IMR-90 (cell line): ENCODE measurements at regions not wholly inside any gene's neighbourhood (a gene's known extent, or its start where the extent isn't known, plus 50 kb on each side); places are given as distances from the start of the nearest gene placed in this dataset.

Experiments
- ATAC-seq: fragments of 200-7000 bp; cut with Tn5 transposase; 2 replicates; pipeline ENCODE4 v1.9.1; 2020; ENCODE audit warnings: low read depth, mild to moderate bottlenecking, moderate library complexity
- BruUV-seq: library from RNA; stranded (reverse); fragments of 400-500 nt; replicated peaks from 2 replicates; lab custom pipeline; 2021; lab: Mats Ljungman, UMichigan
- CTCF ChIA-PET: fragments of 300-600 bp; formaldehyde crosslinking; extraction: SDS; loops from one replicate; lab custom pipeline; 2021; ENCODE audit warnings: antibody characterized with exemption; lab: Yijun Ruan, JAX
- POLR2A ChIA-PET: fragments of 300-600 bp; sonication (Branson Sonifier 250); formaldehyde crosslinking; loops from one replicate; lab custom pipeline; 2022; ENCODE audit warnings: antibody characterized with exemption; ENCODE audit not compliant: unreplicated experiment; lab: Charles Lee
- DNase-seq: peaks from one replicate; pipeline ENCODE4 v3.0.0; 2013
- H2AFZ ChIP-seq: replicated peaks from 2 replicates; pipeline ENCODE3; 2013; ENCODE audit warnings: low read length, mild to moderate bottlenecking; ENCODE audit not compliant: poor library complexity
- H2AK5ac ChIP-seq: 2 replicates; pipeline ENCODE4 v1.6.1; 2013; ENCODE audit warnings: low read depth, low read length, inconsistent platforms
- H2AK9ac ChIP-seq: replicated peaks from 2 replicates; pipeline ENCODE3; 2013; ENCODE audit warnings: mild to moderate bottlenecking, low read depth, low read length, moderate library complexity; ENCODE audit not compliant: poor library complexity
- H2BK120ac ChIP-seq: 2 replicates; pipeline ENCODE4 v1.6.1; 2013; ENCODE audit warnings: low read depth, low read length, inconsistent platforms
- H2BK15ac ChIP-seq: 3 replicates; pipeline ENCODE4 v1.6.1; 2013; ENCODE audit warnings: low read depth, low read length, inconsistent platforms
- H2BK20ac ChIP-seq: 2 replicates; pipeline ENCODE4 v1.6.1; 2013; ENCODE audit warnings: low read depth, mild to moderate bottlenecking, inconsistent platforms, low read length, moderate library complexity
- H2BK5ac ChIP-seq: 2 replicates; pipeline ENCODE4 v1.6.1; 2013; ENCODE audit warnings: mild to moderate bottlenecking, low read depth, low read length, inconsistent platforms; ENCODE audit not compliant: poor library complexity, severe bottlenecking
- H3K14ac ChIP-seq: replicated peaks from 2 replicates; pipeline ENCODE4 v1.6.1; 2013; ENCODE audit warnings: low read depth, low read length, inconsistent platforms
- H3K18ac ChIP-seq: 2 replicates; pipeline ENCODE4 v1.6.1; 2013; ENCODE audit warnings: low read depth, low read length, control low read depth
- H3K23ac ChIP-seq: 2 replicates; pipeline ENCODE4 v1.6.1; 2013; ENCODE audit warnings: low read depth, low read length, inconsistent platforms
- H3K27ac ChIP-seq: 2 replicates; pipeline ENCODE4 v1.5.1; 2013; ENCODE audit warnings: mild to moderate bottlenecking, control low read depth, low read length; ENCODE audit not compliant: insufficient read depth
- H3K27me3 ChIP-seq: 2 replicates; pipeline ENCODE4 v1.6.1; 2013; ENCODE audit warnings: low read length; ENCODE audit not compliant: control insufficient read depth, insufficient read depth
- H3K36me3 ChIP-seq: 2 replicates; pipeline ENCODE4 v1.6.1; 2013; ENCODE audit warnings: low read length, mixed read lengths; ENCODE audit not compliant: control insufficient read depth, insufficient read depth
- H3K4ac ChIP-seq: 2 replicates; pipeline ENCODE4 v1.6.1; 2013; ENCODE audit warnings: low read depth, low read length, inconsistent platforms
- H3K4me1 ChIP-seq: 2 replicates; pipeline ENCODE4 v1.6.1; 2013; ENCODE audit warnings: low read length, mixed read lengths; ENCODE audit not compliant: control insufficient read depth, insufficient read depth
- H3K4me2 ChIP-seq: 2 replicates; pipeline ENCODE4 v1.6.1; 2013; ENCODE audit warnings: low read depth, mild to moderate bottlenecking, control low read depth, low read length, moderate library complexity
- H3K4me3 ChIP-seq: 2 replicates; pipeline ENCODE4 v1.5.1; 2013; ENCODE audit warnings: low read depth, mild to moderate bottlenecking, control low read depth, low read length, moderate library complexity; ENCODE audit not compliant: insufficient read depth
- H3K56ac ChIP-seq: 2 replicates; pipeline ENCODE4 v1.6.1; 2013; ENCODE audit warnings: low read length, inconsistent platforms; ENCODE audit not compliant: insufficient read depth; ENCODE audit errors: extremely low read depth
- H3K79me1 ChIP-seq, 2 experiments: 2 replicates each; pipeline ENCODE4 v1.6.1; 2013; ENCODE audit warnings: low read length in 2 of 2, inconsistent platforms in 1 of 2, low read depth in 1 of 2
- H3K9ac ChIP-seq: 2 replicates; pipeline ENCODE4 v1.6.1; 2013; ENCODE audit warnings: low read depth, low read length, control low read depth
- H3K9me1 ChIP-seq: 2 replicates; pipeline ENCODE4 v1.6.1; 2013; ENCODE audit warnings: low read length, inconsistent platforms; ENCODE audit not compliant: insufficient read depth
- H3K9me3 ChIP-seq: 2 replicates; pipeline ENCODE4 v1.6.1; 2013; ENCODE audit warnings: low read length; ENCODE audit not compliant: control insufficient read depth, insufficient read depth
- H4K20me1 ChIP-seq: 2 replicates; pipeline ENCODE4 v1.6.1; 2013; ENCODE audit warnings: low read length, inconsistent platforms; ENCODE audit not compliant: insufficient read depth
- H4K5ac ChIP-seq: 2 replicates; pipeline ENCODE4 v1.6.1; 2013; ENCODE audit warnings: mild to moderate bottlenecking, low read depth, low read length, control low read depth
- H4K8ac ChIP-seq, 2 experiments: 2 replicates each; pipeline ENCODE4 v1.6.1; 2013; ENCODE audit warnings: low read depth in 2 of 2, low read length in 2 of 2, control low read depth in 1 of 2, inconsistent platforms in 1 of 2
- H4K91ac ChIP-seq: 2 replicates; pipeline ENCODE4 v1.6.1; 2013; ENCODE audit warnings: low read depth, low read length, inconsistent platforms; ENCODE audit not compliant: insufficient read depth
- CEBPB ChIP-seq: IDR thresholded peaks from 2 replicates; pipeline ENCODE4 v1.6.1; 2012; ENCODE audit warnings: low read depth, low read length, improper control_type of control experiment
- MAZ ChIP-seq: IDR thresholded peaks from 2 replicates; pipeline ENCODE4 v1.6.1; 2012; ENCODE audit warnings: low read depth, mild to moderate bottlenecking, low read length, improper control_type of control experiment, moderate library complexity, borderline replicate concordance
- MXI1 ChIP-seq: IDR thresholded peaks from 2 replicates; pipeline ENCODE4 v1.6.1; 2012; ENCODE audit warnings: low read depth, mild to moderate bottlenecking, low read length, moderate library complexity, borderline replicate concordance
- NFE2L2 ChIP-seq: fragments of 150-350 bp; IDR thresholded peaks from 2 replicates; pipeline ENCODE4 v1.6.1; 2016; ENCODE audit warnings: low read depth, mild to moderate bottlenecking, low read length
- RAD21 ChIP-seq: IDR thresholded peaks from 2 replicates; pipeline ENCODE4 v1.6.1; 2012; ENCODE audit warnings: low read length, improper control_type of control experiment
- RCOR1 ChIP-seq: IDR thresholded peaks from 2 replicates; pipeline ENCODE4 v1.6.1; 2012; ENCODE audit warnings: mild to moderate bottlenecking, low read length, improper control_type of control experiment; ENCODE audit not compliant: insufficient replicate concordance
- RFX5 ChIP-seq: IDR thresholded peaks from 2 replicates; pipeline ENCODE4 v1.8.0; 2012; ENCODE audit warnings: low read depth, mild to moderate bottlenecking, low read length, moderate library complexity
- SMC3 ChIP-seq: fragments of 150-350 bp; IDR thresholded peaks from 2 replicates; pipeline ENCODE4 v1.6.1; 2016; ENCODE audit warnings: low read depth, mild to moderate bottlenecking, antibody characterized with exemption, low read length, moderate library complexity
- WGBS, 2 experiments: methylation state at CpG; one replicate each; pipeline versions ENCODE4 v1.1.5 to v1.1.7; 2013; ENCODE audit warnings: missing lambda C conversion rate in 2 of 2; ENCODE audit not compliant: insufficient read length in 1 of 2; ENCODE audit errors: extremely low coverage in 2 of 2; 5-methylcytosine and 5-hydroxymethylcytosine counted together
- dilution Hi-C: fragments of 300-500 bp; cut with HindIII; formaldehyde crosslinking; loops from one replicate; pipeline ENCODE4 v1.14.3; 2018; ENCODE audit warnings: low sequenced_read_pairs; ENCODE audit not compliant: unreplicated experiment
- in situ Hi-C: fragments of 300-500 bp; cut with MboI; formaldehyde crosslinking; loops from 3 replicates; pipeline ENCODE4 v1.14.3; 2019; ENCODE audit warnings: low sequenced_read_pairs, inconsistent platforms, mixed read lengths
- intact Hi-C: fragments of 100-400 bp; cut with micrococcal nuclease; formaldehyde crosslinking; loops from 2 replicates; pipeline ENCODE4 v1.10.0; 2022
- TF ChIP-seq, protein P1 (sequence below): conservative IDR thresholded peaks from 2 replicates; pipeline ENCODE4 v1.5.1; 2012; ENCODE audit warnings: mild to moderate bottlenecking, low read depth, low read length, improper control_type of control experiment

DNA sequence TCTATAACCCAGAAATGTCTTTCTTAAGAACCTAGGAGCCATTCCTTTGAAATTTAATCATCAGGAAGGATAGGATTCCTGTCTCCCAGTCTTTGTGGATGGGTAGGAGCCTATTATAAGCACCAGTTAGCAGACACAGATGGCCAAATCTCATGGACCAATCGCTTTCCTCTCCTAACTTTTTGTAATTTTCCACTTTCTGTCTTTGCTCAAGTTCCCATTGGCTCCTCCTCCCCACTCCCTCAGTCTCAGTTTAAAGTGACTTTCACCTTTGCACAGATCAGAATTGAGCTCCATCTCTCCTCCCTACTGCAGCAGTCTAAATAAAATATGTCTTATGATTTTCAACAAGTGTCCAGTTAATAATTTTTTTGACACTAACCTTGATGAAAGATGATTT lies 192.3 kb downstream of the HS3ST3A1 start:
- no peak overlapping the region for H2BK120ac ChIP-seq

More for the DNA sequence above, 192.3 kb downstream of the HS3ST3A1 start:
- H3K79me1 ChIP-seq = no peaks in the 10 kb centered on the region
- H3K23ac ChIP-seq = no peak overlapping the region
- no peak overlapping the region for H4K8ac ChIP-seq
- H4K91ac ChIP-seq = no peak overlapping the region
- H3K4me3 ChIP-seq = no peak overlapping the region
- H3K36me3 ChIP-seq = no peaks in the 10 kb centered on the region
- no peak overlapping the region for H3K4me2 ChIP-seq
- dilution Hi-C loops = no loop called here
- peaks cover 7% of the 10 kb centered on the region for H3K4me1 ChIP-seq
- no peak overlapping the region for H3K27ac ChIP-seq
- no peak overlapping the region for H3K14ac ChIP-seq
- H3K27me3 ChIP-seq = no peaks in the 10 kb centered on the region
- no CpG with 5 or more reads among the region's 1 CpG for WGBS, 2 experiments
- TF ChIP-seq RAD21 = no peak
- TF ChIP-seq NFE2L2 = no peak
- TF ChIP-seq CEBPB = no peak
- no peak for TF ChIP-seq MXI1
- no peak for TF ChIP-seq MAZ
- TF ChIP-seq RFX5 = no peak
- no peak for TF ChIP-seq SMC3
- TF ChIP-seq, protein P1, sequence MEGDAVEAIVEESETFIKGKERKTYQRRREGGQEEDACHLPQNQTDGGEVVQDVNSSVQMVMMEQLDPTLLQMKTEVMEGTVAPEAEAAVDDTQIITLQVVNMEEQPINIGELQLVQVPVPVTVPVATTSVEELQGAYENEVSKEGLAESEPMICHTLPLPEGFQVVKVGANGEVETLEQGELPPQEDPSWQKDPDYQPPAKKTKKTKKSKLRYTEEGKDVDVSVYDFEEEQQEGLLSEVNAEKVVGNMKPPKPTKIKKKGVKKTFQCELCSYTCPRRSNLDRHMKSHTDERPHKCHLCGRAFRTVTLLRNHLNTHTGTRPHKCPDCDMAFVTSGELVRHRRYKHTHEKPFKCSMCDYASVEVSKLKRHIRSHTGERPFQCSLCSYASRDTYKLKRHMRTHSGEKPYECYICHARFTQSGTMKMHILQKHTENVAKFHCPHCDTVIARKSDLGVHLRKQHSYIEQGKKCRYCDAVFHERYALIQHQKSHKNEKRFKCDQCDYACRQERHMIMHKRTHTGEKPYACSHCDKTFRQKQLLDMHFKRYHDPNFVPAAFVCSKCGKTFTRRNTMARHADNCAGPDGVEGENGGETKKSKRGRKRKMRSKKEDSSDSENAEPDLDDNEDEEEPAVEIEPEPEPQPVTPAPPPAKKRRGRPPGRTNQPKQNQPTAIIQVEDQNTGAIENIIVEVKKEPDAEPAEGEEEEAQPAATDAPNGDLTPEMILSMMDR = no peak
- TF ChIP-seq RCOR1 = no peak
- no peak overlapping the region for H2AK9ac ChIP-seq
- no peak overlapping the region for H3K18ac ChIP-seq
- CTCF ChIA-PET = no interaction called here
- no peak for DNase-seq
- intact Hi-C loops = no loop called here
- POLR2A ChIA-PET = no interaction called here
- H3K56ac ChIP-seq = no peak overlapping the region
- H4K20me1 ChIP-seq = no peaks in the 10 kb centered on the region
- peaks cover 8% of the 10 kb centered on the region for H3K9me1 ChIP-seq
- H3K4ac ChIP-seq = no peak overlapping the region
- H2AK5ac ChIP-seq = no peak overlapping the region
- ATAC-seq = no peak
- H3K9ac ChIP-seq = no peak overlapping the region
- H2AFZ ChIP-seq = no peak overlapping the region
- in situ Hi-C loops = no loop called here
- no peak overlapping the region for H2BK15ac ChIP-seq
- H3K9me3 ChIP-seq = no peaks in the 10 kb centered on the region
- no TSS peak for BruUV-seq
- no peak overlapping the region; the same call in 1 of the 2 replicates for H4K5ac ChIP-seq
- H2BK20ac ChIP-seq = no peak overlapping the region
- H2BK5ac ChIP-seq = no peak overlapping the region
